ENCODE measurements at regions not wholly inside any gene's neighbourhood (a gene's known extent, or its start where the extent isn't known, plus 50 kb on each side); places are given as distances from the start of the nearest gene placed in this dataset.

- no peak overlapping the region for H3K4me3 ChIP-seq (replicated peaks; ENCODE audit: low read depth, low read length)
- DNase-seq (ENCODE audit: extremely low read depth, low read depth) = no peak
- no peak for TF ChIP-seq CTCF (IDR thresholded peaks at IDR 0.05; ENCODE audit: low read depth, low read length, missing control alignments)
Measured at GRCh38 chr17:62194401-62194800, 129.3 kb upstream of the MED13 start.

DNA sequence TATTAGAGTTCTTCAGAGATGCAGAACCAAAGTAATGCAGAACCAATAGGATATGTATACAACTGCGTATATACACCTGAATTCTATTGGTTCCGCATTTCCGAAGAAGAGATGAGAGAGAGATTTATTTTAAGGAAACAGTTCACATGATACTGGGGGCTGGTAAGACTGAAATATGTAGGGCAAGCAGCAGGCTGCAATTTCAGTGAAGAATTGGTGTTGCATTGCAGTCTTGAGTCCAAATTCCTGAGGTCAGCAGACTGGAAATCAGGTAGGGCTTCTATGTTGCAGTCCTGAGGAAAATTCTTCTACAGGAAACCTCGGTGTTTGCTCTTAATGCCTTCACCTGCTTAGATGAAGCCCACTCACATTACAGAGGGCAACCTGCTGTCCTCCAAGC lies 128.2 kb upstream of the MED13 start:
- no peak for TF ChIP-seq CTCF (IDR thresholded peaks at IDR 0.05; ENCODE audit: low read depth, low read length, missing control alignments)
- H3K4me3 ChIP-seq (replicated peaks; ENCODE audit: low read depth, low read length) = no peak overlapping the region
- DNase-seq (ENCODE audit: extremely low read depth, low read depth) = no peak

GRCh38 chr17:62191390-62192361 lies 126.6 kb upstream of the MED13 start:
- no peak for TF ChIP-seq CTCF (IDR thresholded peaks at IDR 0.05; ENCODE audit: low read depth, low read length, missing control alignments)
- no peak overlapping the region for H3K4me3 ChIP-seq (replicated peaks; ENCODE audit: low read depth, low read length)
- DNase-seq (ENCODE audit: extremely low read depth, low read depth) = no peak

DNA sequence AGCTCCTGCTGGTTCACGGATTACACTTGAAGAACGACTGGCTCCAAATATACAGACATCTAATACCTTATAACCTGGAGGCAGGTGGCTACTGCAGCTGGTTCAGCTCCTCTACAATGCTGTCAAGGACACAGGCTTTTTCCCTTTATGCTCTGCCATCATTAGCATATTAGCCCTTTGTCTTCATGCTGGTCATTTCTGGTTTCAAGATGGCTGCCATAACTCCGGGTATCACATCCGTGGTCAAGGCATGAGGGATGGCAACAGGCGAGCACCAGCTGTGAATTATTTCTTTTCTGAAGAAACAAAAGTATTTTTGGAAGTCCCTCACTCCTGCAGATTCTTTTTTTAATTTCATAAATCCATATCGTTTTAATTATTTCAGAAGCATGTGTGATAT lies 124.3 kb upstream of the MED13 start:
- no peak for TF ChIP-seq CTCF (IDR thresholded peaks at IDR 0.05; ENCODE audit: low read depth, low read length, missing control alignments)

DNA sequence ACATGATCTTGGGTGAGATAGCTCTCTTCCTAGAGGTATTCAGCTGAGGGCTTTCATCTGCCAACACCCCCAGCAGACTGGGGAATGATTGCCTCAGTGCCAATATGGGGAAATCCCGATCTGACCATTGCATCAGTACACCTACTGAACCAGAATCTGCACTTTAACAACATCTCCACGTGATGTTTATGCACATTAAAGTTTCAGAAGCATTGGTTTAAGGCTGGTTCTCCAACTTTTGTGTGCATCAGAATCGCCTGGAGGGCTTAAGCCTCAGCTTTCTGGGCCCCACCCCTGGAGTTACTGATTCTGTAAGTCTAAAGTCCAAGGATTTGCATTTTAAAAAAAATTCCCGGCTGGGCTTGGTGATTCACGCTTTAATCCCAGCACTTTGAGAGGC lies 123.6 kb upstream of the MED13 start:
- no peak for DNase-seq (ENCODE audit: extremely low read depth, low read depth)
- no peak overlapping the region for H3K4me3 ChIP-seq (replicated peaks; ENCODE audit: low read depth, low read length)
- TF ChIP-seq CTCF (IDR thresholded peaks at IDR 0.05; ENCODE audit: low read depth, low read length, missing control alignments) = no peak

More for the DNA sequence above, 124.3 kb upstream of the MED13 start:
- H3K4me3 ChIP-seq (replicated peaks; ENCODE audit: low read depth, low read length) = no peak overlapping the region
- DNase-seq (ENCODE audit: extremely low read depth, low read depth) = no peak

GRCh38 chr17:62187681-62188080 lies 122.6 kb upstream of the MED13 start:
- TF ChIP-seq CTCF (IDR thresholded peaks at IDR 0.05; ENCODE audit: low read depth, low read length, missing control alignments) = no peak
- H3K4me3 ChIP-seq (replicated peaks; ENCODE audit: low read depth, low read length) = no peak overlapping the region
- DNase-seq (ENCODE audit: extremely low read depth, low read depth) = peak; percentile 42
